Liver (tissue), 8 donors: ENCODE measurements at regions not wholly inside any gene's neighbourhood (a gene's known extent, or its start where the extent isn't known, plus 50 kb on each side); places are given as distances from the start of the nearest gene placed in this dataset.
"Not testable (repeated sequence)": the region's sequence is repeated elsewhere in the genome, so short reads cannot be mapped to it uniquely, and the experiment has no call there.

Experiments
- DNase-seq: peaks from one replicate; pipeline ENCODE4 v3.0.0-alpha.2; 2017; ENCODE audit warnings: low spot score
- H3K27ac ChIP-seq, 2 donors: one replicate each; pipeline ENCODE4 v1.7.0; 2013; ENCODE audit warnings: inconsistent platforms in 2 of 2, low read length in 2 of 2, control low read depth in 1 of 2, low read depth in 1 of 2, mild to moderate bottlenecking in 1 of 2
- H3K27me3 ChIP-seq, 4 donors: one replicate each; pipeline versions ENCODE4 v1.6.1 to v1.7.0; 2013; ENCODE audit warnings: low read length in 3 of 4, inconsistent platforms in 1 of 4, mild to moderate bottlenecking in 1 of 4, moderate library complexity in 1 of 4; ENCODE audit not compliant: control insufficient read depth in 4 of 4, insufficient read depth in 4 of 4
- H3K36me3 ChIP-seq, 4 donors: one replicate each; pipeline versions ENCODE4 v1.6.1 to v1.7.0; 2013; ENCODE audit warnings: low read length in 3 of 4, mild to moderate bottlenecking in 3 of 4, low read depth in 1 of 4, moderate library complexity in 1 of 4; ENCODE audit not compliant: control insufficient read depth in 4 of 4, insufficient read depth in 3 of 4
- H3K4me1 ChIP-seq, 4 donors: one replicate each; pipeline versions ENCODE4 v1.6.1 to v1.7.0; 2013; ENCODE audit warnings: low read length in 3 of 4, mild to moderate bottlenecking in 3 of 4, moderate library complexity in 1 of 4; ENCODE audit not compliant: control insufficient read depth in 4 of 4, insufficient read depth in 4 of 4
- H3K4me3 ChIP-seq, 3 donors: one replicate each; pipeline versions ENCODE4 v1.6.1 to v1.7.0; 2013; ENCODE audit warnings: low read length in 3 of 3, control low read depth in 1 of 3, low read depth in 1 of 3, mild to moderate bottlenecking in 1 of 3
- H3K9ac ChIP-seq, 2 donors: one replicate each; pipeline ENCODE4 v1.7.0; 2013; ENCODE audit warnings: low read length in 2 of 2, mild to moderate bottlenecking in 2 of 2, moderate library complexity in 2 of 2, control low read depth in 1 of 2, low read depth in 1 of 2
- H3K9me3 ChIP-seq, 4 donors: one replicate each; pipeline versions ENCODE4 v1.6.1 to v1.7.0; 2013; ENCODE audit warnings: low read length in 3 of 4; ENCODE audit not compliant: control insufficient read depth in 4 of 4
- ATF3 ChIP-seq: IDR thresholded peaks from 2 replicates; pipeline ENCODE4 v1.6.1; 2016; ENCODE audit warnings: antibody characterized with exemption
- CTCF ChIP-seq: fragments of 150-350 bp; IDR thresholded peaks from 2 replicates; pipeline ENCODE4 v1.5.1; 2017; ENCODE audit warnings: improper control_type of control experiment, low read depth, low read length; ENCODE audit not compliant: missing input control
- EGR1 ChIP-seq, 2 donors: IDR thresholded peaks; 2 replicates each; pipeline ENCODE4 v1.6.1; 2016 to 2018; ENCODE audit warnings: antibody characterized with exemption in 2 of 2, low read depth in 2 of 2
- FOXA1 ChIP-seq: IDR thresholded peaks from 2 replicates; pipeline ENCODE4 v1.6.1; 2016; ENCODE audit warnings: antibody characterized with exemption
- FOXA2 ChIP-seq: IDR thresholded peaks from 2 replicates; pipeline ENCODE4 v1.6.1; 2016; ENCODE audit warnings: antibody characterized with exemption
- GABPA ChIP-seq, 2 donors: IDR thresholded peaks in 1 of 2; conservative IDR thresholded peaks in 1 of 2; 2 replicates each; pipeline ENCODE4 v1.6.1; 2016; ENCODE audit warnings: antibody characterized with exemption in 2 of 2, mild to moderate bottlenecking in 1 of 2, moderate library complexity in 1 of 2
- HNF4A ChIP-seq, 2 donors: conservative IDR thresholded peaks; 2 replicates each; pipeline ENCODE4 v1.6.1; 2016; ENCODE audit warnings: antibody characterized with exemption in 2 of 2, mild to moderate bottlenecking in 2 of 2
- MAX ChIP-seq: IDR thresholded peaks from 2 replicates; pipeline ENCODE4 v1.6.1; 2016; ENCODE audit warnings: antibody characterized with exemption
- NR2F2 ChIP-seq: IDR thresholded peaks from 2 replicates; pipeline ENCODE4 v1.6.1; 2016; ENCODE audit warnings: antibody characterized with exemption
- RAD21 ChIP-seq, 2 donors: IDR thresholded peaks; 2 replicates each; pipeline ENCODE4 v1.6.1; 2016; ENCODE audit warnings: antibody characterized with exemption in 2 of 2, mild to moderate bottlenecking in 2 of 2
- REST ChIP-seq: IDR thresholded peaks from 2 replicates; pipeline ENCODE4 v1.6.1; 2016; ENCODE audit warnings: antibody characterized with exemption, mild to moderate bottlenecking
- RXRA ChIP-seq, 2 donors: IDR thresholded peaks; 2 replicates each; pipeline ENCODE4 v1.6.1; 2017 to 2018; ENCODE audit warnings: antibody characterized with exemption in 2 of 2, mild to moderate bottlenecking in 1 of 2
- SP1 ChIP-seq: IDR thresholded peaks from 2 replicates; pipeline ENCODE4 v1.6.1; 2018; ENCODE audit warnings: antibody characterized with exemption, mild to moderate bottlenecking
- YY1 ChIP-seq: IDR thresholded peaks from 2 replicates; pipeline ENCODE4 v1.6.1; 2016; ENCODE audit warnings: antibody characterized with exemption, mild to moderate bottlenecking
- ZBTB33 ChIP-seq: IDR thresholded peaks from 2 replicates; pipeline ENCODE4 v1.6.1; 2016; ENCODE audit warnings: antibody characterized with exemption
- WGBS: extraction: QIAGEN DNeasy Blood & Tissue Kit; methylation state at CpG from one replicate; pipeline ENCODE4 v1.1.7; 2013; 5-methylcytosine and 5-hydroxymethylcytosine counted together
- donor health status: healthy.
- donor health status: healthy.
- donor health status: healthy.
- donor health status: healthy.
- donor health status: healthy.

GRCh38 chr1:219075121-219075879 is 98.4 kb upstream of the LYPLAL1 start:
- no peak for TF ChIP-seq MAX
- no peak for TF ChIP-seq EGR1 (IDR thresholded peaks at IDR 0.05; ENCODE audit: low read depth in 2 of 2)
- no peak for TF ChIP-seq YY1
- no peak for TF ChIP-seq SP1
- no peak for TF ChIP-seq ATF3
- TF ChIP-seq RXRA (IDR thresholded peaks at IDR 0.05), result no peak
- TF ChIP-seq FOXA1, result no peak
- TF ChIP-seq CTCF, result no peak
- no peak for TF ChIP-seq FOXA2
- no peak for TF ChIP-seq HNF4A (conservative IDR thresholded peaks at IDR 0.05)
- TF ChIP-seq REST, result no peak
- TF ChIP-seq NR2F2, result no peak
- no peak for DNase-seq
- 56% methylated on average over 2 of the region's 2 CpGs for WGBS

GRCh38 chr1:219076326-219076937 is 97.2 kb upstream of the LYPLAL1 start:
- no peak overlapping the region for H3K4me3 ChIP-seq
- no peak for DNase-seq
- no peaks in the 10 kb centered on the region for H3K9me3 ChIP-seq
- no peaks in the 10 kb centered on the region for H3K27me3 ChIP-seq
- 90% methylated on average over 1 of the region's 1 CpG for WGBS
- H3K27ac ChIP-seq, result no peak overlapping the region
- peaks cover 5 to 23% (median 17%) of the 10 kb centered on the region in 4 donors for H3K4me1 ChIP-seq
- no peak overlapping the region for H3K9ac ChIP-seq
- H3K36me3 ChIP-seq, result no peaks in the 10 kb centered on the region
- TF ChIP-seq RAD21 (IDR thresholded peaks at IDR 0.05) (no peak), EGR1 (IDR thresholded peaks at IDR 0.05; ENCODE audit: low read depth in 2 of 2) (no peak), RXRA (IDR thresholded peaks at IDR 0.05) (peak in 1 of 2 donors; percentile 6), ZBTB33 (no peak), GABPA (IDR thresholded peaks at IDR 0.05 in 1 of 2, conservative IDR thresholded peaks at IDR 0.05 in 1 of 2) (no peak)

More at GRCh38 chr1:219075121-219075879, 98.4 kb upstream of the LYPLAL1 start:
- Histone ChIP-seq H3K4me1 (peaks cover 5 to 23% (median 17%) of the 10 kb centered on the region in 4 donors), H3K4me3 (no peak overlapping the region), H3K27me3 (no peaks in the 10 kb centered on the region), H3K36me3 (no peaks in the 10 kb centered on the region), H3K9ac (no peak overlapping the region), H3K27ac (no peak overlapping the region), H3K9me3 (no peaks in the 10 kb centered on the region)

- not testable (repeated sequence) for H3K9ac ChIP-seq, H3K36me3 ChIP-seq, DNase-seq, H3K27ac ChIP-seq, H3K9me3 ChIP-seq, H3K27me3 ChIP-seq, H3K4me3 ChIP-seq
- WGBS, result 97% methylated on average over 3 of the region's 3 CpGs
- H3K4me1 ChIP-seq, result peaks cover 5 to 23% (median 17%) of the 10 kb centered on the region in 4 donors
Observed at GRCh38 chr1:219077767-219078166, 95.9 kb upstream of the LYPLAL1 start.
